ENCODE measurements at regions not wholly inside any gene's neighbourhood (a gene's known extent, or its start where the extent isn't known, plus 50 kb on each side); places are given as distances from the start of the nearest gene placed in this dataset.

- DNase-seq (ENCODE audit: low read depth in 2 of 2), result no peak
These were observed 190.4 kb upstream of the HDAC4 start for GRCh38 chr2:239590995-239591915.

DNA sequence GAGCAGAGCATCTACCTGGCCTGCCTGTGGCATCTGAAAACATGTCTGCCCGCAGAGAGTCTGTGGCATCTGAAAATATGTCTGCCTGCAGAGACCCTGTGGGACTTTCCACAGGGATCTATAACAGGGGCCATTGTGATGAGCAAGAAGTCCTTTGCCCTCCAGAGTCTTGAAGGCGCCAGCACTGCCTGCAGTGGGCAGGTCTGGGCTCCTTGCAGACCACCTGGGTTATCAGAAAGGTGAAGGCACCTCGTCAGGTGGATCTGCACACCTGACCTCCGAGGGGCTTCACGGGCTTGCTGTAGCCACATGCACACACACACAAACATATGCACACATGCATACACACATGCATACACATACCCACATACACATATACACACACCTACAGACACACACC lies 189.5 kb upstream of the HDAC4 start:
- no peak for DNase-seq (ENCODE audit: low read depth in 2 of 2)

- no peak for DNase-seq (ENCODE audit: low read depth in 2 of 2)
These were observed 189.0 kb upstream of the HDAC4 start for GRCh38 chr2:239589833-239590232.

GRCh38 chr2:239589270-239589825 lies 188.5 kb upstream of the HDAC4 start:
- DNase-seq (ENCODE audit: low read depth in 2 of 2), result no peak

GRCh38 chr2:239588451-239589269 lies 187.8 kb upstream of the HDAC4 start:
- no peak for DNase-seq (ENCODE audit: low read depth in 2 of 2)

DNA sequence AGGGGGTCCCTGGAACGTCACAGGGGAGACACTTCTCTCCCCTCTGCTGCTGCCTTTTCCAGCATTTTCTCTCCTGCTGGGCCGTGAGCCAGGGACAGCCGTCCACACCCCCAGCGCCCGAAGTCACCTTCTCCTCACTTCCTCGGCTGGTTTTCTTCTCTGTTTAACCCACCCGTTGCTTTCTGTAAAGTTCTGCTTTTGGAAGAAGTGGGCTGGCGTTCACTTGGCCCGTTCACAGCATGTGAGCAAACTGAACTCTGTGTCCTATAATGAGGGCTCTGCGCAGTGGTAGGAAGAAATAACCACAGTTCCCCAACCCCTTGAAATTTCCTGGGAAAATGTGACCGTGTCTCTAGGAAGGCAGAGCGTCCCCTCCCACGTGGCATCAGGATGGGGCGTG lies 187.0 kb upstream of the HDAC4 start:
- DNase-seq (ENCODE audit: low read depth in 2 of 2), result no peak

GRCh38 chr2:239587311-239587731 lies 186.5 kb upstream of the HDAC4 start:
- DNase-seq (ENCODE audit: low read depth in 2 of 2), result no peak

DNA sequence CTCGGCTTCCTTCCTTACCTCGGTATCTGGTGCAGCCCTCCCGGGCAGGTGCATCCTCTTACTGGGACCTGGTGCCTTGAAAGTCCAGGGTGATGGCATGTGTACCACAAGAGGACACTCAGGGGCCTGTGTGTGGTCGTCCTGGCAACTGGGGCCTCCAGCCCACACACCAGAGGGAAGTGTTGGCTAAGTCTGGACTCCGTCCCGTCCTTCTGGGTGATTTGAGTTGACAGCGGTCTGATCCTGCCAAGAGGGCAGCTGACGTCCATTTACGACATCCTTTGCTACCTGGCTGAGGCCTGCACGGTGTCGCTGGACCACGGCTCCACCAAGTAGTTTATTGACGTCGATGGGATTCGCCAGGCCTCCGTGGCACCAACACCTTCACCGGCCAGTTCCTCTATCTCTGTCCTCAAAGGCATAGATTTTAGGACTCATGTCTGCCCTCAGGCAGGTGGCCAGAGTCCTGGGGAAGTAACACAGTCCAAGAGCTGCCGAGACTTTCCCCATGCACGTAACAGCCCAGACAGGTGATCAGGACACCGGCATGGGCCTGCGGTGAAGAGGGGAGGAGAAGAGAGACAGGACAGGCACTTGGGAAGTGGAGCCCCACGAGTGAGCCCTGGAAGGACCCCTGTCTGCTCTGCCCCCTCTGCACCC lies 186.0 kb upstream of the HDAC4 start:
- no peak for DNase-seq (ENCODE audit: low read depth in 2 of 2)

- DNase-seq (ENCODE audit: low read depth in 2 of 2), result no peak
These were observed 184.6 kb upstream of the HDAC4 start for GRCh38 chr2:239585422-239585821.

DNA sequence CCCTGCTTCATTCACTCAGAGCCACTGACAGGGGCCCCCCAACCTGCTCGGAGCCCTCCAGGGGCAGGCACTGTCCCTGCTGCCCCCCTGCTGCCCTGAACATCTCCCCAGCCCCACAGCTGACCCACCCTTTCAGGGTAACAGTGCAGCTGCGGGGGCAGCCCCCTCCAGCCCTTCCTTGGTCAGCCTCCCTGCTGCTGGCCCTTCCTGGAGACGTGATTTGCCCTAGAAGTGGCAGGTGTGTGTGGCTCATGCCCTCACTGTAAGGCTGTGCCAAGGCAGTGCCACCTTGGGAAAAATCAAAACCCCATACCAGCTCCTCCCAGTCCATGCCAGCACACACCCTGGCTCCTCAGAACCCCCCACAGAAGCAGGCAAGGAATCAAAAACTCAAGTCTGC lies 184.2 kb upstream of the HDAC4 start:
- DNase-seq (ENCODE audit: low read depth in 2 of 2), result no peak

DNA sequence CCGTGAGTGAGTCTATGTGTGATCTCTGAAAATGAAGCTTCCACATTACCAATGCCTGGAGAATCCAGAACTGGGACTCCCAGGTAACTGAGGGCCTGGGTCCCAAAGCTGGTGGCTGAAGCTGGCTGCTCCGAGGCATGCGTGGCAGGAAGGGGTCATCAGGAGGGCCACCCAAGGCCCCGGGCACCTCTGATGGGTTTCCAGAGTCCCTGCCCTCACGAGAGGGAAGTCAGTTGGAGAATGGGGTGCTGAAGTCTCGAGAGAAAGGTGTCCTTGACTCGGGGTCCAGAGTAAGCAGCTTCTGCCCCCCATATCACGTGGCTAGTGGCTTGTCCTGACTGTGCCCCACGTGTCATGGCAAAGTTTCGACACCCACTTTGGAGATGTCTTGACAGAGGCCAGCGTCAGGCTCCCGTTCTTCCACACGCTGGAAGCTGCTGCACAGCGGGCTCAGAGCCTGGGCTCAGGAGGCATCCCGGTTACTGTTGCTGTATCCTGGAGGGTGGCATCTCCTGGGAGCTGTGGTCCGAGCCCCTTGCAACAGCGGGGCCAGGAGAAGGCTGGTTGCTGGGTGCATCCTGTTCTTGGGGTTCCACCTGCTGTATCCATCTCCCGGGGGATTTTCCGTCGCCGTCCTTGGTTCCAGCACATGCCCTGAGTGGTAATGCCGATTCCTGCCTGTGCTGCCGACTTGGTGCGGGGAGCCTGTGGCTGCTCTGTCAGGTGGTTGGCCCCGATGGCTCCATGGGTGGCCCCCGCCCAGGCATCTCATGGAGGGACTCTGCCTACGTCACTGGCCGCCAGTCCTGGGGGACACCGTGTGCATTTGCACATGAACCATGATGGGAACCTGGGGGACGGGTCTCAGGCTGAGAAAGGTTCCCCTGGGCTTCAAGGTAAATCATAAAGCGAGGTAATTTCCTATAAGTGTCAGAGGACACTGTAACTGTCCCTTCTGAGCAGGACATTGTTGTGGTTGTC lies 183.3 kb upstream of the HDAC4 start:
- DNase-seq (ENCODE audit: low read depth in 2 of 2), result no peak

DNA sequence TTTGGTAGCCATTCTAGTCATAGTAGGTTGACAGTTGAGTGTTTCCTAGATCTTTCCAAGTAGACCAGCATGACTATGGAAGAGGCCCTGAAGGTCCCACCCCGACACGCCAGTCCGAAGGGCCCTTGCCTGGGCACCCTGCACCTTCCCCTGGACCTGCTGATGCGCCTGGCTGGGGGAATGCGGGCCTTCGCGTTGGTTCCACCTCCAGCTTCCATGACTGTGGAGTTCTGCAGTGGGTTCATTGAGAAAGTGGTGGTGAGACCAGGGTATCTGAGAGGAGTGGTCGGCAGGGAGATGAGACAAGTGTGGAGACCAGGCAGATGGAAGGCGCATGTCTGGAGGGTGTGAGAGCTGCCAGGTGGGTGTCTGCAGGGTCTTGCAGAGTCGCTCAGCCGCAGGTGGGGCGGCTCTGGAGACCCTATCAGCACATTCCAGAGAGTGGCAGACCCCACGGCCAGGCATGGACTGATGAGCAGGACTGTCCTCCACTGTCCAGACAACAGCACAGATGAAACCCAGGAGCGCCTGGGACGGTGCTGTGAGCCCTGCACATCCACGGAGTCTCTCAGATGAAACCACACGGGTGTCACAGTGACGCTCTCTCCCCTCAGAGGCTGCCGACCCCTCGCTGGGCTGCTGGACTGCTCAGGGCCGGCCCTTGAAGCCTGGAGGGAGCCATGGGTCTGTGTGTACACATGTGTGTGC lies 182.5 kb upstream of the HDAC4 start:
- DNase-seq (ENCODE audit: low read depth in 2 of 2), result no peak

GRCh38 chr2:239582476-239582875 lies 181.7 kb upstream of the HDAC4 start:
- no peak for DNase-seq (ENCODE audit: low read depth in 2 of 2)

- no peak for DNase-seq (ENCODE audit: low read depth in 2 of 2)
These were observed 180.6 kb upstream of the HDAC4 start for GRCh38 chr2:239581352-239581901.

GRCh38 chr2:239580199-239580527 lies 179.3 kb upstream of the HDAC4 start:
- no peak for DNase-seq (ENCODE audit: low read depth in 2 of 2)

DNA sequence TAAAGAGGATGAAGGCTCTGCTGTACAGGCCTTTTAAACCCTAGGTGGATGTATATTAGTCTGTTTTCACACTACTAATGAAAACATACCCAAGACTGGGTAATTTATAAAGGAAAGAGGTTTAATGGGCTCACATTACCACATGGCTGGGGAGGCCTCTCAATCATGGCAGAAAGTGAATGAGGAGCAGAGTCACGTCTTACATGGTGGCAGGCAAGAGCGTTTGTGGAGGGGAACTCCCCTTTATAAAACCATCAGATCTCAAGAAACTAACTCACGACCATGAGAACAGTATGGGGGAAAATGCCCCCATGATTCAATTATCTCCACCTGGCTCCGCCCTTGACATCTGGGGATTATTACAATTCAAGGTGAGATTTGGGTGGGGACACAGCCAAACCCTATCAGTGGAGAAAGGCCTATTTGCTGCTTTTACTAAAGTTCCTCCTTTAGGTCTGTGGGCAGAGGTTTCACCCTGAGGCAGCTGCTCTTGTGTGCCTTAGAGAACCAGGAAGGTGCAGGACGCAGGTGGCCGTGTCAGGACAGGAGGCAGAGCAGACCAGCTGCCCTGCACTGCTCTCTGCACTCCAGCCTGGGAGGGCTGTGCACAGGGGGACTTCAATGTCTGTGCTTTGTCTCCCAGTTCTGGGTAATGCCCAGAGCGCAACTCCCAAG lies 178.8 kb upstream of the HDAC4 start:
- DNase-seq (ENCODE audit: low read depth in 2 of 2), result no peak

DNA sequence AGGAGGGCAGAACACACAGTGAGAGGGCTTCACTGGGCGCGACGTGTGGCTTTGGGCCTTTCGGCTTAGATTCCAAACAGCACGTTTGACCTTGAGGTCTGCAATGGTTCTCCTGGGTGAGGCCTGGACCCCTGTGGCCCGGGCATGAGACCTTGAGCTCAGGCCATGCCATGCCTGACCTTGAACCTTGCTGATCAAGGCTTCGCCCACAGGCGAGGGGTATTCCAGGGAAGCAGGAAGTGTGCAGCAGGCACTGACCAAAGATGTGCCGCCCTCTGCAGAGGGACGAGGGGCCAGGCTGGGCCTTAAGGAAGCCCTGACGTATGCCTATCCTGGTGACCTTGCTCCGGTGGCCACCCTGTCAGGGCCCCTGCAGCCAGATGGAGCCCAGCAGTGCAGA lies 178.3 kb upstream of the HDAC4 start:
- DNase-seq (ENCODE audit: low read depth in 2 of 2), result no peak

GRCh38 chr2:239578381-239578780 lies 177.6 kb upstream of the HDAC4 start:
- DNase-seq (ENCODE audit: low read depth in 2 of 2), result no peak

GRCh38 chr2:239577935-239578334 lies 177.1 kb upstream of the HDAC4 start:
- no peak for DNase-seq (ENCODE audit: low read depth in 2 of 2)
